ENCODE measurements at regions not wholly inside any gene's neighbourhood (a gene's known extent, or its start where the extent isn't known, plus 50 kb on each side); places are given as distances from the start of the nearest gene placed in this dataset.

DNA sequence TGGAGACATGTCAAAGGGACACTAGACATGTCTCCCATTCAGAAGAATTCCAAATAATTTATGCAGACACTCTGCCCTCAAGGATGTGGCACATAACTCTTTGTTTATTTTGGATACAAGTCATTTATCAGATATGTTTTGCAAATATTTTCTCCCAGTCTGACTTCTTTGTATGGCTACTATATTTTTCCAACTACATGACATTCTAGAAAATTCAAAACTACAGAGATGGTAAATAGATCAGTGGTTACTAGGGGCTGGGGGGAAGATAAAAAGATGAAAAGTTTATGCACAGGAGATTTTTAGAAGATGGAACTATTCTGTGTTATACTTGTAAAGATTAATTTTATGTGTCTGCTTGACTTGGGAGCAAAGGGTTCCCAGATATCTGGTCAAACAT is 347.3 kb upstream of the TRPC7 start:
- TF ChIP-seq, protein P1, sequence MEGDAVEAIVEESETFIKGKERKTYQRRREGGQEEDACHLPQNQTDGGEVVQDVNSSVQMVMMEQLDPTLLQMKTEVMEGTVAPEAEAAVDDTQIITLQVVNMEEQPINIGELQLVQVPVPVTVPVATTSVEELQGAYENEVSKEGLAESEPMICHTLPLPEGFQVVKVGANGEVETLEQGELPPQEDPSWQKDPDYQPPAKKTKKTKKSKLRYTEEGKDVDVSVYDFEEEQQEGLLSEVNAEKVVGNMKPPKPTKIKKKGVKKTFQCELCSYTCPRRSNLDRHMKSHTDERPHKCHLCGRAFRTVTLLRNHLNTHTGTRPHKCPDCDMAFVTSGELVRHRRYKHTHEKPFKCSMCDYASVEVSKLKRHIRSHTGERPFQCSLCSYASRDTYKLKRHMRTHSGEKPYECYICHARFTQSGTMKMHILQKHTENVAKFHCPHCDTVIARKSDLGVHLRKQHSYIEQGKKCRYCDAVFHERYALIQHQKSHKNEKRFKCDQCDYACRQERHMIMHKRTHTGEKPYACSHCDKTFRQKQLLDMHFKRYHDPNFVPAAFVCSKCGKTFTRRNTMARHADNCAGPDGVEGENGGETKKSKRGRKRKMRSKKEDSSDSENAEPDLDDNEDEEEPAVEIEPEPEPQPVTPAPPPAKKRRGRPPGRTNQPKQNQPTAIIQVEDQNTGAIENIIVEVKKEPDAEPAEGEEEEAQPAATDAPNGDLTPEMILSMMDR (IDR thresholded peaks at IDR 0.05; ENCODE audit: borderline replicate concordance, extremely low read depth, low read length, poor library complexity, severe bottlenecking) = no peak
- TF ChIP-seq EZH2 (IDR thresholded peaks at IDR 0.05; ENCODE audit: borderline replicate concordance, low read depth, low read length, severe bottlenecking) = no peak

Data from DND-41 (cell line).